Kidney epithelial cell (primary cell): ENCODE measurements at regions not wholly inside any gene's neighbourhood (a gene's known extent, or its start where the extent isn't known, plus 50 kb on each side); places are given as distances from the start of the nearest gene placed in this dataset.
"Not testable (repeated sequence)": the region's sequence is repeated elsewhere in the genome, so short reads cannot be mapped to it uniquely, and the experiment has no call there.

ENCODE experiments used
- DNase-seq: peaks from one replicate; pipeline ENCODE4 v3.0.0-alpha.2; 2010; ENCODE audit warnings: low read depth
- H3K27me3 ChIP-seq: 2 replicates; pipeline ENCODE4 v1.6.0; 2011; ENCODE audit warnings: low read length; ENCODE audit not compliant: control insufficient read depth, insufficient read depth
- H3K36me3 ChIP-seq: 2 replicates; pipeline ENCODE4 v1.5.1; 2011; ENCODE audit warnings: low read length; ENCODE audit not compliant: control insufficient read depth, insufficient read depth
- H3K4me3 ChIP-seq: 2 replicates; pipeline ENCODE4 v1.5.1; 2011; ENCODE audit warnings: low read depth, mild to moderate bottlenecking, control low read depth, low read length
- CTCF ChIP-seq: IDR thresholded peaks from 2 replicates; pipeline ENCODE4 v1.5.1; 2011; ENCODE audit warnings: mild to moderate bottlenecking, moderate library complexity, low read length, control low read depth, inconsistent platforms; ENCODE audit not compliant: insufficient read depth, poor library complexity, severe bottlenecking

- TF ChIP-seq CTCF, result peak; percentile 56
- H3K4me3 ChIP-seq, result no peak overlapping the region
- no peak for DNase-seq
- no peaks in the 10 kb centered on the region for H3K36me3 ChIP-seq
- no peaks in the 10 kb centered on the region for H3K27me3 ChIP-seq
Measured at GRCh38 chr4:127479031-127479622, 153.6 kb upstream of the INTU start.

- H3K36me3 ChIP-seq, result no peaks in the 10 kb centered on the region
- H3K27me3 ChIP-seq, result no peaks in the 10 kb centered on the region
- no peak for TF ChIP-seq CTCF
- DNase-seq, result no peak
- no peak overlapping the region for H3K4me3 ChIP-seq
Measured at GRCh38 chr4:127482049-127482448, 150.7 kb upstream of the INTU start.

- H3K27me3 ChIP-seq, result no peaks in the 10 kb centered on the region
- no peak for TF ChIP-seq CTCF
- DNase-seq, result no peak
- no peaks in the 10 kb centered on the region for H3K36me3 ChIP-seq
- no peak overlapping the region for H3K4me3 ChIP-seq
Measured at GRCh38 chr4:127484117-127484516, 148.6 kb upstream of the INTU start.

GRCh38 chr4:127486248-127486647 lies 146.5 kb upstream of the INTU start:
- TF ChIP-seq CTCF, result no peak
- H3K4me3 ChIP-seq, result no peak overlapping the region
- no peaks in the 10 kb centered on the region for H3K27me3 ChIP-seq
- no peak for DNase-seq
- no peaks in the 10 kb centered on the region for H3K36me3 ChIP-seq

- Histone ChIP-seq H3K27me3 (no peaks in the 10 kb centered on the region), H3K36me3 (no peaks in the 10 kb centered on the region), H3K4me3 (no peak overlapping the region)
- no peak for DNase-seq
- TF ChIP-seq CTCF, result no peak
Measured at GRCh38 chr4:127491571-127491970, 141.2 kb upstream of the INTU start.

GRCh38 chr4:127496875-127497274 lies 135.9 kb upstream of the INTU start:
- DNase-seq, H3K36me3 ChIP-seq, H3K4me3 ChIP-seq, H3K27me3 ChIP-seq: not testable (repeated sequence)
